Kidney epithelial cell (primary cell): ENCODE measurements at regions not wholly inside any gene's neighbourhood (a gene's known extent, or its start where the extent isn't known, plus 50 kb on each side); places are given as distances from the start of the nearest gene placed in this dataset.

Experiments
- DNase-seq: peaks from one replicate; pipeline ENCODE4 v3.0.0-alpha.2; 2010; ENCODE audit warnings: low read depth
- H3K27me3 ChIP-seq: 2 replicates; pipeline ENCODE4 v1.6.0; 2011; ENCODE audit warnings: low read length; ENCODE audit not compliant: control insufficient read depth, insufficient read depth
- H3K36me3 ChIP-seq: 2 replicates; pipeline ENCODE4 v1.5.1; 2011; ENCODE audit warnings: low read length; ENCODE audit not compliant: control insufficient read depth, insufficient read depth
- H3K4me3 ChIP-seq: 2 replicates; pipeline ENCODE4 v1.5.1; 2011; ENCODE audit warnings: low read depth, mild to moderate bottlenecking, control low read depth, low read length
- CTCF ChIP-seq: IDR thresholded peaks from 2 replicates; pipeline ENCODE4 v1.5.1; 2011; ENCODE audit warnings: mild to moderate bottlenecking, moderate library complexity, low read length, control low read depth, inconsistent platforms; ENCODE audit not compliant: insufficient read depth, poor library complexity, severe bottlenecking

GRCh38 chr21:15170614-15171013 lies 105.8 kb upstream of the NRIP1 start:
- TF ChIP-seq CTCF = no peak
- H3K27me3 ChIP-seq = no peaks in the 10 kb centered on the region
- H3K4me3 ChIP-seq = no peak overlapping the region
- DNase-seq = no peak
- no peaks in the 10 kb centered on the region for H3K36me3 ChIP-seq

- H3K36me3 ChIP-seq = no peaks in the 10 kb centered on the region
- DNase-seq = no peak
- no peaks in the 10 kb centered on the region for H3K27me3 ChIP-seq
- TF ChIP-seq CTCF = no peak
- H3K4me3 ChIP-seq = no peak overlapping the region
Measured at GRCh38 chr21:15171546-15171945, 106.7 kb upstream of the NRIP1 start.

- no peak overlapping the region for H3K4me3 ChIP-seq
- H3K36me3 ChIP-seq = no peaks in the 10 kb centered on the region
- TF ChIP-seq CTCF = no peak
- no peaks in the 10 kb centered on the region for H3K27me3 ChIP-seq
- DNase-seq = no peak
Measured at GRCh38 chr21:15172963-15173362, 108.2 kb upstream of the NRIP1 start.

GRCh38 chr21:15174923-15175322 lies 110.1 kb upstream of the NRIP1 start:
- DNase-seq = no peak
- Histone ChIP-seq H3K36me3 (no peaks in the 10 kb centered on the region), H3K4me3 (no peak overlapping the region), H3K27me3 (no peaks in the 10 kb centered on the region)
- no peak for TF ChIP-seq CTCF

- Histone ChIP-seq H3K36me3 (no peaks in the 10 kb centered on the region), H3K27me3 (no peaks in the 10 kb centered on the region), H3K4me3 (no peak overlapping the region)
- no peak for DNase-seq
- no peak for TF ChIP-seq CTCF
Measured at GRCh38 chr21:15182731-15183130, 117.9 kb upstream of the NRIP1 start.

GRCh38 chr21:15183813-15184257 lies 119.0 kb upstream of the NRIP1 start:
- no peak for TF ChIP-seq CTCF
- H3K27me3 ChIP-seq = no peaks in the 10 kb centered on the region
- no peak for DNase-seq
- no peak overlapping the region for H3K4me3 ChIP-seq
- H3K36me3 ChIP-seq = no peaks in the 10 kb centered on the region
